HG02763 (cell line): ENCODE measurements at regions not wholly inside any gene's neighbourhood (a gene's known extent, or its start where the extent isn't known, plus 50 kb on each side); places are given as distances from the start of the nearest gene placed in this dataset.

Source experiments
- ATAC-seq: cut with Tn5 transposase; IDR thresholded peaks from one replicate; pipeline ENCODE4 v1.9.1; 2021; ENCODE audit warnings: mild to moderate bottlenecking, moderate library complexity; ENCODE audit not compliant: unreplicated experiment

DNA sequence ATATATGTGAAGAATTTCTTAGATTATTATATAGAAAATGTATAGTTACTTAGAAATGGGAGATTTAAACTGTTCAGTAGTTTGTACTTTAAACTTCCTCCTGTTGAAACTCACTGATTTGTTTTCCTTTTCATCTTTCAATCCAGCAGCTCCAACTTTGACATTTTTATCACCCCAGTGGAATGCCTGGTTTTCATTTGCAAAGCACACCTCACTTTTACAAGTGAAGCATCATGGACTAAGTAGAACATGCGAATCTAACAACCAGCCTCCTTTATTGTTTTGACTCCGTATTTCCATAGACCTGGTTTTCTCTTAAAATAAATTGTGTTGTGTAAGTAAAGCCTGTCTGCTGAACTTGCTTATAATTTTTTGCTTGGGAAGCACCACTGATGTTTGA, 97.8 kb upstream of the ROBO2 start:
- no peak for ATAC-seq

DNA sequence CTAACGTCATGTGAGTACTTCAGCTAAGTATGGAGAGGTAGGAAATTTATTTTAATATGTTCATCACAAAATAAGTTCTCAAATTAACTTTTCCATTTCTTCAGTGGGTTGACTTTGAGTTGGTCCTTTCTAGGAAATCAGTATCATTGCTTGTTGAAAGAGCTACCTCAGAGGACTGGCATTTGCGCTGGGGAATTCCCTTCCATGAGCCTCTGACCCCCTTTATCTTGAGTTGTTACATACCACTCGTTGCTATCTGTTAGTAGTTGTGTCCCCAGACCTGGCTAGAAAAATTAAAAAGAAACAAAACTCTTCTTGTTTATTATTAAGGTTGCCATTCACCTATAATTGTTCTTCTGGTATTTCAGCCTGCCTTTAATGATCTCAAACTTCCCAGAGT, 96.8 kb upstream of the ROBO2 start:
- ATAC-seq: no peak

- no peak for ATAC-seq
These were observed 96.2 kb upstream of the ROBO2 start for GRCh38 chr3:76943671-76944070.

DNA sequence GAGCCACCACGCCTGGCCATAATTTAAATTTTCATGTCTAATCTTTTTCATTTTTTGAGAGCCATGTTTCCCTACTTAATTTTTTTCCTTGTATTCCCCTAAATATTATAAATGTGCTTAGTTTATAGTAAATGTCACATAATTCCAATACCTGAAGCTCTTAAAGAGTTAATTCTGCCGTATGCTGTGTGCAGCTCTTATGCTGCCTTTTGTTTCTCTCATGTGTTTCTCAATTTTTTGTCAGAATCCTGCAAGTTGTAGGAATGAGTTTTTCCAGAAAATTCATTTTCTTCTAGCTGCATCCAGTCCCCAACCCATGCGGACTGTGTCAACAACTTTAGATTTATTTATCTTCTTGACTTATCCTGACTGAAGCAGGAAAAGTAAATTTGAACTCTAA, 90.9 kb upstream of the ROBO2 start:
- ATAC-seq: no peak

GRCh38 chr3:76949462-76949861, 90.4 kb upstream of the ROBO2 start:
- ATAC-seq: no peak

DNA sequence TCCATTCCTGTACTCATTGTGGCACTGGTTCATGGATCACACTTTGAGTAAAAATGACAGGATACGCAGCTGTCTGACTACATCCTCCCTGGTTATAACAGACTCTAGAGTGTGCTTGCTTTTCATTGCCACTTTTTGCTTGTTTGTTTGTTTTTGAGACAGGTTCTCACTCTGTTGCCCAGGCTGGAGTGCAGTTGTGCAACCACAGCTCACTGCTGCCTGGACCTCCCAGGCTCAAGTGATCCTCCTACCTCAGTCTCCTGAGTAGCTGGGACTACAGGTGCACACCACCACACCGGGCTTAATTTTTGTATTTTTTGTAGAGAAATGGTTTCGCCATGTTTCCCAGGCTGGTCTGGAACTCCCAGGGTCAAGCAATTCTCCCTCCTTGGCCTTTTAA, 89.3 kb upstream of the ROBO2 start:
- no peak for ATAC-seq

DNA sequence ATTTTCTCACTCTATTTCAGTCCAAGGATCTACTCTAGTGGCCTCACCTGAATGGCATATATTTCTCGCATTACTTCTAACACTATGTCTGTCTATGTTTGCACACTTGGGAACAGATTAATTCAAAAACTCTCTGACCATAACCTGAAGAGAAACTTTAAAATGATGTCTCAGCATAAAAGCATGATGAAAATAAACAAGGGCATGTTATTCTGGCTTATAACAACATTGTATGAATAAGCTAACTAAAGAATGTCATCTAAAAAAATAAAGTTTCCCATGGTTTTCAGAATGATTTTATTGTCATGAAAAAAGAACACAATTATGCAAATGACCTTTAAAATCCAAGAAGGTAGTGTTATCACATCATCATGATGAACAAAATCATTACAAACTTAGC, 85.5 kb upstream of the ROBO2 start:
- ATAC-seq: no peak

- no peak for ATAC-seq
These were observed 81.6 kb upstream of the ROBO2 start for GRCh38 chr3:76958274-76958673.

DNA sequence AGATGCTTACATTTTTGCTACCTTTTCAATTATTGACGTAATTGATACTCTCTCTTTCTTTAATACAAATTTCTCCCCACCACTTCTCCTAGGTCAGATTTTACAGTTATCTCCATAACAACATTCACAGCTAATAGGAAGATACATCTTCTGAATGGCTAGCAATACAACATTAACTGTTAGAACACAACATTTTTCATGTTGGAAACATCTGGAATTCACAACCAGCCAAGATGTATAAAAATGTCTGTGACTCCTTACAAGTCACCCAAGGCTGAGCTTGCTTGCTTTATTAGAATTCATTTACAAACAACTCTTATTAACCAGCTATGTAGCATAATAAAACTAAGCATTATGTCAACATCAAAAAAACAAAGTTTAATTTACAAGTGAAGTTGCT, 81.0 kb upstream of the ROBO2 start:
- no peak for ATAC-seq

DNA sequence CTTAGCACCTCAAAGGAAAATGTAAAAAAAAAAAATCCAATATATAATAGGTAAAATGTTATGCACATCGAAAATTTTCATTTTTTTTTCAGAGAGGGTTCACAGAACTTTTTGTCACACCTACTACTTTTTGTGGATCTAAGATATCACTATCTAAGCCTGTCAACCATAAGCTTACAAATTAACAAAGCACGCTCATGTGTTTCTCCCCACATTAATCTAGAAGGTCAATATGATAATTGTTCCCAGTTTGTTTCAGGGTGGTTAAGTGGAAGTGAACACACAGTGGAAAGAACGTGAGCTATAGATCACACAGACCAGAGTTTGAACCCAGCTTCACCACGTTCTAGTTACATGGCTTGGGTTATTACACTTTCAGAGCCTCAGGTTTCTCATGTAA, 78.6 kb upstream of the ROBO2 start:
- no peak for ATAC-seq

DNA sequence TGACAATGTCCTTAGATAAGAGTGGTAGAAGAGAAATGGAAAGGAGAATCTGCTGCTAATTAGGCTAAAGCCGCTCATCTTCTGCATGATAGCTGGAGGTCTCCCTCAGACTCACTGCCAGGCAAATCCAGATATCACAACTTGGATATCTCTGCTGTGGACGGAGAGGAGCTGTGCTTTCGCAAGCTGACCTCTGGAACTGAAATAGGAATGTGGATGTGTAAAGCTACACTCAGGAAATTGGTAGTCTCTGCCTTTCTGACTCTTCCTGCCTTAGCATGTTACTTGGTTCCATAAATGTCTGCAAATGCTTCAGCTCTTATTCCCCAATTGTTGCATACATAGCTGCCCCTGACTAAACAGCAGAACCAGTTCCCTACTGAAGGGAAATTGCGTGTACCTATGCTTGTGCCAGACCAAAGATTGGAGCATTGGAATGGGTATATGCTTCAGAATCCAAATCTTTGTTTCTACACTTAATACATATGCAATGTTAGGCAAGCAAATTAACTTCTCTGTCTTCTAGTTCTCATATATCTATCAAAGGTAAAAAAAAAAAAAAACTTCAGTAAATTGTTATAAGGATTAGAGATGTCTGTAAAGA, 74.7 kb upstream of the ROBO2 start:
- no peak for ATAC-seq

GRCh38 chr3:76969471-76969870, 70.4 kb upstream of the ROBO2 start:
- no peak for ATAC-seq

- no peak for ATAC-seq
These were observed 69.8 kb upstream of the ROBO2 start for GRCh38 chr3:76969996-76970615.

DNA sequence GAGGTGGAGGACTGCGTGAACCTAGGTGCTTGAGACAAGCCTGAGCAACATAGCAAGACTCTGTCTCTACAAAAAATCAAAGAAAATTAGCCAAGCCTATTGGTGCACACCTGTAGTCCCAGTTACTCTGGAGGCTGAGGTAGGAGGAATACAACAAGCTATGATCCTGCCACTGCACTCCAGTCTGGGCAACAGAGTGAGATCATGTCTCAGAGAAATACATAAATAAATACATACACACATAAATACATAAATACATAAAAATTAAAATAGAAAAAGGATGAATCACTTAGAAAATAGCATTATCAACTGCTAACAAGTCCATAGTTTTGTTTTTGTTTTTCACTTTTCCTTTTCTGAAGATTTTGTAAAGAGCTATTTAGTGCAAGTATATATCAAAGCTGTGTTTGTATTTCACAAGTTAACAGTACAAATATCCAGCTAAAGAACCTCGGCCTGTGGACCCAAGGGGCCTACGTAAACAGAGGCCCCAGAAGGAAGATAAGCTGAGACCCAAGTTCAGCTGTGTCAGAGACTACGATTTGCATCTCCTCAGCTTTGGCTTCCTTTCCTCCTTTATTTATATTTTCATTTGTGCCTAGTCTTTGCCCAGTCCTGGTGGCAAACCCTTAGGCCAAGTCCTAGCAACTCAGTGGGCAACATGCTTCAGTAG, 67.1 kb upstream of the ROBO2 start:
- no peak for ATAC-seq

GRCh38 chr3:76976996-76977395, 62.9 kb upstream of the ROBO2 start:
- no peak for ATAC-seq

DNA sequence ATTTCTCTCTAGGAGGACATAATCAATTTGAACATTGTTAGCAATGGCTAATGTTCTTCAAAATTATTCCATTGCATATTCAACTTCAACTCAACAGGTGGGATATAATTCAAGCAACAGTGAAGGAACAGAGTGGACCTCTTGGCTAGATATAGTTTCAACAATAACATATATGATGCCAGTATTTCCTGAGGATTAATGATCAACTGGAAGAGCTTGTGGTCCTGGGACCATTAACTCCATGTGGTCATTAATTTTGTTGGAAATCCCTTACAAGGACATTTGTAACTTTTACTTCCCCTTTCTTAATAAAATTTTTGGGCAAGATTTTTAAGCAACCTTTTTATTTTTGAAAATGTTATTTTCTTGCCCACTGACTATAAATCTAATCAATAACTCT, 54.3 kb upstream of the ROBO2 start:
- no peak for ATAC-seq

DNA sequence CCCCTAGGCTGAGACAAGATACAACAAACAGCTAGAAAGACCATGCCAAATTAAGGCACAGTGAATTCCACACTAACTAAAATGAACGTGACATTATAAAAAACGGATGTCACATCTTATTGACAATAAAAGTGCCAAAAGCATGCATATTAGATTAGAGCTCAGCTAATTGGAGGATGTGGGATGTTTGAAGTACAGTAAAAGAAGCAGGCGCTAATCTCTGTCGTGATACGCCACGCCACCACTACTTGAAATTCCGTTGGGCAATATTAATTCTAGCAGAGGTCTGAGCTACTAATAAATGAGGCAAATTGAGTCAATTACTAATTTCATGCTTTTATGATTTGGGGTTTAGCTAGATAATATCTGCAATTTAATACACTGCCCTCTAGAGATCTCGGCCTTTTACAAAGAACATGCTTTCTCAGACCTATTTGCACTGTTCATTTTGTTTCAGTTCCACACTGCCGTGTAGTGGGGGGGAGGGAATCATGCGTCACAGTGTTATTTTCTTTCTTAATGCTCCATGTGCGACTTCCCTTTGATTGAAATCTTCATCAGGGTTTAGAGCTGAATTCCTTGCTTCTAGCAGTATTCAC, 52.9 kb upstream of the ROBO2 start:
- ATAC-seq: no peak
